Stomach (tissue), 8 donors: ENCODE measurements at regions not wholly inside any gene's neighbourhood (a gene's known extent, or its start where the extent isn't known, plus 50 kb on each side); places are given as distances from the start of the nearest gene placed in this dataset.

Experiments
- DNase-seq, 2 donors: peaks; one replicate each; pipeline versions ENCODE4 v3.0.0 to v3.0.0-alpha.2; 2013 to 2019
- H3K27ac ChIP-seq, 5 donors: fragments of 200-600 bp in 4 of 5; sonication (generic) in 4 of 5; one replicate each; pipeline ENCODE4 v1.5.1; 2013 to 2019; ENCODE audit warnings: mild to moderate bottlenecking in 1 of 5, moderate library complexity in 1 of 5
- H3K27me3 ChIP-seq, 3 donors: fragments of 200-600 bp; sonication (generic); one replicate each; pipeline ENCODE4 v1.5.1; 2017 to 2019; ENCODE audit warnings: mixed run types in 1 of 3
- H3K36me3 ChIP-seq, 4 donors: fragments of 200-600 bp; sonication (generic); 1 replicate in 3 of 4; 2 replicates in 1 of 4; pipeline ENCODE4 v1.5.1; 2016 to 2019
- H3K4me1 ChIP-seq, 4 donors: fragments of 200-600 bp; sonication (generic); one replicate each; pipeline ENCODE4 v1.5.1; 2016 to 2019
- H3K4me3 ChIP-seq, 4 donors: fragments of 200-600 bp; sonication (generic) in 3 of 4; one replicate each; pipeline ENCODE4 v1.5.1; 2016 to 2019; ENCODE audit warnings: mild to moderate bottlenecking in 1 of 4
- H3K9me3 ChIP-seq, 4 donors: fragments of 200-600 bp; sonication (generic); one replicate each; pipeline ENCODE4 v1.5.1; 2016 to 2019
- CTCF ChIP-seq, 7 experiments: fragments of 450-650 bp in 4 of 7; fragments of 200-600 bp in 3 of 7; sonication (generic) in 3 of 7; IDR thresholded peaks; one replicate each; pipeline ENCODE4 v1.5.1; 2016 to 2019; ENCODE audit warnings: antibody characterized with exemption in 7 of 7, control low read depth in 2 of 7, mild to moderate bottlenecking in 1 of 7
- EP300 ChIP-seq: sonication (generic); formaldehyde crosslinking; IDR thresholded peaks from one replicate; pipeline ENCODE4 v1.6.1; 2017; ENCODE audit warnings: antibody characterized with exemption
- POLR2A ChIP-seq, 4 donors: fragments of 450-650 bp; IDR thresholded peaks; one replicate each; pipeline ENCODE4 v1.6.1; 2016; ENCODE audit warnings: antibody characterized with exemption in 4 of 4, control low read depth in 2 of 4, mild to moderate bottlenecking in 1 of 4, moderate library complexity in 1 of 4
- POLR2AphosphoS5 ChIP-seq, 3 donors: sonication (generic); formaldehyde crosslinking; IDR thresholded peaks; one replicate each; pipeline ENCODE4 v1.6.1; 2016; ENCODE audit warnings: antibody characterized with exemption in 3 of 3
- WGBS, 5 donors: extraction: QIAGEN DNeasy Blood & Tissue Kit in 3 of 5; methylation state at CpG; one replicate each; pipeline versions ENCODE4 v1.1.5 to v1.1.7; 2013 to 2018; 5-methylcytosine and 5-hydroxymethylcytosine counted together
- intact Hi-C: fragments of 100-400 bp; cut with DNase I; formaldehyde crosslinking; loops from one replicate; pipeline ENCODE4 v1.15.1; 2023; ENCODE audit warnings: low total_unique reads
- donor health status: healthy with polysubstance abuse.
- donor health status: Bipolar disorder and iron deficiency.
- donor health status: healthy.

GRCh38 chr18:67735506-67735905 lies 219.0 kb upstream of the DSEL start:
- no peak for DNase-seq
- Histone ChIP-seq H3K9me3 (no peaks in the 10 kb centered on the region), H3K4me3 (no peak overlapping the region), H3K4me1 (no peaks in the 10 kb centered on the region), H3K27me3 (no peaks in the 10 kb centered on the region), H3K27ac (no peak overlapping the region), H3K36me3 (no peaks in the 10 kb centered on the region)
- TF ChIP-seq CTCF (IDR thresholded peaks at IDR 0.05) (no peak), POLR2A (IDR thresholded peaks at IDR 0.05) (no peak), EP300 (no peak), POLR2AphosphoS5 (IDR thresholded peaks at IDR 0.05) (no peak)
- intact Hi-C loops, result no loop called here
- WGBS, 5 donors, result 74 to 78% (median 77%) methylated on average over 6 of the region's 6 CpGs

- Histone ChIP-seq H3K9me3 (no peaks in the 10 kb centered on the region), H3K4me3 (no peak overlapping the region), H3K27me3 (no peaks in the 10 kb centered on the region), H3K36me3 (no peaks in the 10 kb centered on the region), H3K27ac (no peak overlapping the region), H3K4me1 (no peaks in the 10 kb centered on the region)
- TF ChIP-seq POLR2A (IDR thresholded peaks at IDR 0.05) (no peak), POLR2AphosphoS5 (IDR thresholded peaks at IDR 0.05) (no peak), CTCF (IDR thresholded peaks at IDR 0.05) (no peak), EP300 (no peak)
- intact Hi-C loops, result no loop called here
- 39 to 59% (median 45%) methylated on average over 1 of the region's 1 CpG for WGBS, 5 donors
- DNase-seq, result no peak
Observed at GRCh38 chr18:67733088-67733487, 216.6 kb upstream of the DSEL start.

GRCh38 chr18:67731851-67732250 lies 215.3 kb upstream of the DSEL start:
- no peak for TF ChIP-seq CTCF (IDR thresholded peaks at IDR 0.05)
- TF ChIP-seq EP300, result no peak
- no peak for TF ChIP-seq POLR2AphosphoS5 (IDR thresholded peaks at IDR 0.05)
- TF ChIP-seq POLR2A (IDR thresholded peaks at IDR 0.05), result no peak
- H3K27ac ChIP-seq, result no peak overlapping the region
- no peaks in the 10 kb centered on the region for H3K4me1 ChIP-seq
- WGBS, 5 donors, result 52 to 67% (median 56%) methylated on average over 1 of the region's 1 CpG
- H3K27me3 ChIP-seq, result no peaks in the 10 kb centered on the region
- no peaks in the 10 kb centered on the region for H3K9me3 ChIP-seq
- H3K36me3 ChIP-seq, result no peaks in the 10 kb centered on the region
- intact Hi-C loops, result no loop called here
- DNase-seq, result no peak
- no peak overlapping the region for H3K4me3 ChIP-seq

GRCh38 chr18:67730886-67731285 lies 214.4 kb upstream of the DSEL start:
- peaks cover 0 to 4% (median 2%) of the 10 kb centered on the region in 4 donors for H3K9me3 ChIP-seq
- no peak overlapping the region for H3K27ac ChIP-seq
- no peaks in the 10 kb centered on the region for H3K27me3 ChIP-seq
- no peak for DNase-seq
- no peaks in the 10 kb centered on the region for H3K36me3 ChIP-seq
- H3K4me3 ChIP-seq, result no peak overlapping the region
- TF ChIP-seq EP300, result no peak
- TF ChIP-seq CTCF (IDR thresholded peaks at IDR 0.05), result no peak
- TF ChIP-seq POLR2A (IDR thresholded peaks at IDR 0.05), result no peak
- no peak for TF ChIP-seq POLR2AphosphoS5 (IDR thresholded peaks at IDR 0.05)
- WGBS, 5 donors, result 86 to 92% (median 89%) methylated on average over 4 of the region's 4 CpGs
- intact Hi-C loops, result no loop called here
- H3K4me1 ChIP-seq, result no peaks in the 10 kb centered on the region
